ENCODE measurements at regions not wholly inside any gene's neighbourhood (a gene's known extent, or its start where the extent isn't known, plus 50 kb on each side); places are given as distances from the start of the nearest gene placed in this dataset.

GRCh38 chr7:17558558-17559332, 260.3 kb downstream of the AHR start:
- TF ChIP-seq POLR2A (IDR thresholded peaks at IDR 0.05; ENCODE audit: low read depth) (no peak), CTCF (IDR thresholded peaks at IDR 0.05) (no peak), POLR2AphosphoS5 (IDR thresholded peaks at IDR 0.05) (no peak)

Measured in esophagus muscularis mucosa (tissue), 3 donors.